GM10266 (cell line): ENCODE measurements at regions not wholly inside any gene's neighbourhood (a gene's known extent, or its start where the extent isn't known, plus 50 kb on each side); places are given as distances from the start of the nearest gene placed in this dataset.

Experiments used
- DNase-seq: peaks from one replicate; pipeline ENCODE4 v3.0.0; 2012; ENCODE audit errors: extremely low spot score
- CTCF ChIP-seq: IDR thresholded peaks from 2 replicates; pipeline ENCODE4 v1.5.1; 2012; ENCODE audit warnings: mild to moderate bottlenecking, low read depth; ENCODE audit not compliant: control insufficient read depth, insufficient read depth; ENCODE audit errors: missing control alignments

DNA sequence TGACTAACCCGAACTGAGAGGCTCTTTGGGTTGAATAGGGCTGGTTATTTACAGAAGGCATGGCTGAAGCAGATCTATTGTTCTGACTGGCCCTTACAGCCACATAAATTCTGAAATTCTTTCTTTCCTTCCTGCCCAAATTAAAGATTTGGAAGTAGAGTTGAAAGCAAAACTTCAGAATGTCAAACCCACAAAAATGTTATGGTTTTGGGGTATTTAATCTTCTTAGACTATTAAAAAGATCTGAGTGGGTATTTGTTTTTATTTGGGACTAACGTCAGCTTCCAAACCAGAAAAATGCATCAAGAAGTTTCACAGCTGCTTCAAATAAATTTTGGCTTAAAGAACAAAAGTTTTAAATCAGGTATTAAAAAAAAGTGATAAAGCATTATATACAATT lies 124.5 kb downstream of the AHR start:
- DNase-seq: no peak
- no peak for TF ChIP-seq CTCF

DNA sequence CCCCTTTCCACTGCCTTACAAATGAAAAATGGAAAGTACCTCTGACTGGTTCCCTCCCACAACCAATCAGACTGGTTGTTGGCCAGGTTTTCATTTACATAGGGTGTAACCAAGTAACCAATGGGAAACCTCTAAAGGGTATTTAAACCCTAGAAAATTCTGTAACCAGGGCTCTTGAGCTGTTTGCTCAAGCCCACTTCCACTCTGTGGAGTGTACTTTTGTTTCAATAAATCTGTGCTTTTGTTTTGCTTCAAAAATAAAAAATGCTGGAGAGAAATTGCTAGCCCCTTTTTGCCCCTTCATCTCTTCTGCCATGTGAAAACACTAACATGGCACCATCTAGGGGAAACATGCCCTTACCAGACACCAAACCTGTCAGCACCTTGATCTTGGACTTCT lies 129.5 kb downstream of the AHR start:
- TF ChIP-seq CTCF: no peak
- DNase-seq: no peak

GRCh38 chr7:17429579-17429978 lies 131.1 kb downstream of the AHR start:
- DNase-seq: no peak
- no peak for TF ChIP-seq CTCF

- no peak for TF ChIP-seq CTCF
Measured at GRCh38 chr7:17432793-17433192, 134.3 kb downstream of the AHR start.

DNA sequence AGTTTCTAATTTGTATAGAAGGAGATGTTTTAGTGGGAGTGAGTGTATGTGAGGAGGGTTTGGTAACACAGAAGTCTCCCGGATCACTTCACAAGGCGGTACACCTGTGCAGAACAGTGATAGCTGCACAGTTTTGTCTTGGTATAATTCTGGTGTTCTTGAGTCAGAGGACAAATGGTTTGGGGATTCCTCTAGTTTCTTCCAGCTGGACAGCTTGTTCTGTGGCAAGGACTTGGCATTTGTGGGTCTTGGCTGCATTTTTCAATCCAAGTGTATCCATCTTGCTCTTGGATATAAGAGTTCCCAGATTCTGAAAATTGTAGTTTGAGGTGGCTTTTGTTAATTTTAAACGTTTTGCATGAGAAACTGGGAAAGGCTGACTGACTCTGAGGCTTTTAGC lies 135.7 kb downstream of the AHR start:
- DNase-seq: no peak

More at GRCh38 chr7:17432793-17433192, 134.3 kb downstream of the AHR start:
- DNase-seq: no peak

DNA sequence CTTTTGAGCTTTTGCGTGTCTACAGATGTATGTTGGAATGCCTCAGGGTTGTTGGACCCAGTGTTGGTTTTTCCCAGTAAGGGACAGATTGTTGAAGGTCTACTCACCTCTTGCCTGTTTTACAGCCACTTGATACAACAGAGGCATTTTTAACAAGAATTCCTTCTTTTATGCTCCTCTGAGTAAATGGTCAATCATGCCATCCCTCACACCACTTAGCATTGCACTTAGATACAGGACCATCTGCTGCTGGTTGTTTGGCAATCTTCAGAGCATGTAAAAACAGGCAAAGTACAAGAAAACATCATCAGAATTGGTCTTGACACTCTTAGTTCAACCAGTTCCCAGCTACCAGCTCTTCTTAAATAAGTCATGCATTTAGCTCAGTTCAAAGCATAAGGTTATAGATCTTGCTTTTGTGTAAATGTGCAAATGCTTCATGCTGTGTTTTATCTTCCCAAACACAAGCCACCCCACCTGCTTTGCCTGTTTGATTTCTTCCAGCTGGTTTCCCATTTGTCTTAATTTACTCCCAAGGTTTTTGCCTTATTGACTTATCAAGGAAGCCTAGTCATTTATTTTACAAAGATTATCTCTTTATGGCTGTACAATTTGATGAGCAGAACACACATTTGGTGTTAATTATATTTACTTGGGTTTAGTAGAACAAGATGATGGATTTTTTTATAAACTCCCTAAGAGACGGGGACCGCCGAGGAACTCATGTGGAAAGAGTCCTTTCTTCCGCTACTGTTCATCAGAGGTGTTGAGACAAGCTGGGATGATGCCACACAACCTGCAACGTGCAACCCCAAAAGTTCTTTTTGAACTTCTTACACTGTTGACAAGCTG lies 136.6 kb downstream of the AHR start:
- DNase-seq: no peak
- TF ChIP-seq CTCF: no peak

More for the DNA sequence above, 135.7 kb downstream of the AHR start:
- no peak for TF ChIP-seq CTCF

DNA sequence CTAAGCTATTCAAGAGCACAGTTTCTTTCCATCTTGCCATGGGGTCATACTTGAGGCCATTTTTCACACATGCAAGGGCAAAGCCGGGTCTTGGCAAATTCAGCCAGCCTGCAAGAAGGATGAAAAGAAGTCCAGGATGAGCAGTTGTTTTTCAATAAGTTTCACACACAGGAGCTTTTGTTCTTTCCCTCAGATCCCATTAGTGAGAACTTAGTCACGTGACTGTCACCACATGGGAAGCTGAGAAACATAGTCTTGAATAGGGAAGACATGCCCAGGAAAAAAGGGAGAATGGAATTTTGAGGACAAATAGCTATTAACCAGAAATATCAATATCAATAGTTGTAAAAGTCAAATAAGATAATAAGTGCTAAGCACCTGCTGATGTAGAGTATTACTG lies 137.7 kb downstream of the AHR start:
- TF ChIP-seq CTCF: no peak

More for the DNA sequence above, 137.7 kb downstream of the AHR start:
- no peak for DNase-seq
